IPS-18a (cell line): ENCODE measurements at regions not wholly inside any gene's neighbourhood (a gene's known extent, or its start where the extent isn't known, plus 50 kb on each side); places are given as distances from the start of the nearest gene placed in this dataset.

Experiments used
- H3K27ac ChIP-seq: one replicate; pipeline ENCODE4 v1.5.1; 2013; ENCODE audit warnings: low read length
- H3K27me3 ChIP-seq: one replicate; pipeline ENCODE4 v1.6.1; 2013; ENCODE audit warnings: mild to moderate bottlenecking, low read length; ENCODE audit not compliant: control insufficient read depth, insufficient read depth
- H3K36me3 ChIP-seq: one replicate; pipeline ENCODE4 v1.6.1; 2013; ENCODE audit warnings: low read depth, low read length; ENCODE audit not compliant: control insufficient read depth
- H3K4me1 ChIP-seq: one replicate; pipeline ENCODE4 v1.6.1; 2013; ENCODE audit warnings: low read depth, low read length; ENCODE audit not compliant: control insufficient read depth
- H3K4me3 ChIP-seq: one replicate; pipeline ENCODE4 v1.5.1; 2013; ENCODE audit warnings: low read length
- H3K9ac ChIP-seq: one replicate; pipeline ENCODE4 v1.6.1; 2013; ENCODE audit warnings: mild to moderate bottlenecking, low read length, moderate library complexity
- H3K9me3 ChIP-seq: one replicate; pipeline ENCODE4 v1.6.1; 2013; ENCODE audit warnings: low read depth, low read length; ENCODE audit not compliant: control insufficient read depth

DNA sequence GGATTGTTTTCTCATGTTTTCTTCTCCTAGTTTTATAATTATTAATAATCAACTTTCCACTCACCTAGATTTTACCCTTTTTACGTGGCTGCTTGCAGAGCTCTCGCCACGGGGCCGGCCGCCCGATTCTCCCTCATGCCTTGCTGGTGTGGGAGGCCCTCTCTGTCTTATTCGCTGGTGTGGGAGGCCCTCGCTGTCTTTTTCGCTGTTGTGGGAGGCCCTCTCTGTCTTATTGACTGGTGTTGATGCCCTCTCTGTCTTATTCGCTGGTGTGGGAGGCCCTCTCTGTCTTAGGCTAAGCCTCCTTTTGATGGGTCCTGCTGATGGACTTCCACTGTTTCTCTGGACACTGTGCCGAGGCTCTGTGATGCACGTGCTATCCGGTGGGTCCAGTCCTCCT is 161.3 kb upstream of the IRX2 start:
- Histone ChIP-seq H3K4me1 (peaks cover 23% of the 10 kb centered on the region), H3K4me3 (no peak overlapping the region), H3K36me3 (no peaks in the 10 kb centered on the region), H3K27me3 (no peaks in the 10 kb centered on the region), H3K27ac (no peak overlapping the region), H3K9me3 (no peaks in the 10 kb centered on the region), H3K9ac (no peak overlapping the region)

DNA sequence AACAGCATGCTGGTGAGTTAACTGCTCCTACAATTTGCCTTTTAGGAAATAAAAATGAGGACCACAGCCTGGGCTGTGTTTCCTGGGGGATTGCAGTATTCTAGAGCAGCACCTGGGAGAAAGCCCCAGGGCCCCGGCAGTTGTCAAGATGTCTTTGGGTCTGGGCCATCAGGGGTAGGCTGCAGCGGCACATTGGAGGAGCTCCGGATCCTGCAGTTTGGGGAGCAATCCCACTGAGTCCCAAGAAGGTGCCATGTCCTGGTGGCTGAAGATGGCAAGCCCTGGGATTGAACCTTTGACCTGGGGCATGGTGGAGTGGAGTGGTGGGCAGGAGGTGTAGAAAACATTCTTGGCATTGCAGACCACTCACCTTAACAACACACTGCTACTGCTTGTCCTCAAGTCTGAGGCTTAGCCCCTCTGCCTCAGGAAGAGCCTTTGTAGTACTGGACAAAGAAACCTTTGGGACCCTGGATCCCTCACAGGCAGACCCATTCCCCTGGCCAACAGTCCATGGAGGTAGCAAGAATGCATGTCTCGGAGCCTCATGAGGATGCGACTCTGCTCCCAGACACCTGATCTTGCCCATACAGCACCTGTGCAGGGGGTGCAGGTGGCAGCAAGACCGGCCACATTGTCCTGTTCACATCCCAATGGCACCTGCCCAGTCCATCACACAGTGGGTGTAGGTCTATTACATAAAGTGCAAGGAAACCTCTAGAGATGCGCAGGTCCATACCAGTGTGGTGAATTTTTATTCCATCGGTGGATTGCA is 159.1 kb upstream of the IRX2 start:
- no peak overlapping the region for H3K9ac ChIP-seq
- no peak overlapping the region for H3K27ac ChIP-seq
- no peaks in the 10 kb centered on the region for H3K36me3 ChIP-seq
- H3K4me1 ChIP-seq: peaks cover 16% of the 10 kb centered on the region
- H3K4me3 ChIP-seq: no peak overlapping the region
- no peaks in the 10 kb centered on the region for H3K9me3 ChIP-seq
- no peaks in the 10 kb centered on the region for H3K27me3 ChIP-seq

DNA sequence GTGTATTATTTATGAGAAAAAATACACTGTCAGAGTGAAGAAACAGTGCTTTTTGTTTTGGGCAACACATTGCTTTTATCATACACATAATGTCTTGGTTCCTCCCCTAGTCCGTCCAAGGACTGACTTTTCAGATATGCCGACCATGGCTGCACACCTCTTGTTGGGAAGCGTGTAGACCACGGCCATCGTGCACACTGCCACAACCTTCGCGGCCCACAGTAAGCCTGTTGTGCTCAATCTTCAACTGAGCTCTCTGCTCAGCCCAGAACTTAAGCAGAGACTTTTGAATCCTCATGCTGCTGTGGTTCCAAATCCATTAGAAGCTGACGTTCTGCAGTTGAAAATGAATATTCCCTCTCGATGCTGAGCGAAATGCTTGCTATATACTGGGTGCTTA is 157.6 kb upstream of the IRX2 start:
- Histone ChIP-seq H3K27me3 (no peaks in the 10 kb centered on the region), H3K9me3 (no peaks in the 10 kb centered on the region)

DNA sequence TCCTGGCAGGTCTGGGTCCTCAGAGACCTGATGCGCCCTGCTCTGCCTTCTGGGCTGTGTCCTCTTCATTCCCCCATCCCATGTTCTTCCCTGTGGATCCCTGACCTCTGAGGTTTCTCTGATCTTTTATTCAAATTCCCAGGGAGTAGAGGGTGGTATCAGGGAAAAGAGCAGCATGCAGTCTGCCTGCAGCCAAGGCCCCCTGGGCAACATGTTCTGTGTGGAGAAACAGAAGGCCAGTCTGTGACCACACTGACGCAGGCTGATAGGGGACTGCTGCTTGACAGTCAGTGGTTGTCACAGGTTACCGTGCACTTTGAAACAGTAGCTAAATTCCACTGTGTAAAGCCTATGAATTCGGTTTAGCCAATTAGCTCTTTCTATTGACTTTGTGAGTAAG is 156.6 kb upstream of the IRX2 start:
- no peaks in the 10 kb centered on the region for H3K36me3 ChIP-seq
- no peaks in the 10 kb centered on the region for H3K27me3 ChIP-seq
- H3K4me3 ChIP-seq: no peak overlapping the region
- H3K4me1 ChIP-seq: no peaks in the 10 kb centered on the region
- no peak overlapping the region for H3K27ac ChIP-seq
- H3K9ac ChIP-seq: no peak overlapping the region
- H3K9me3 ChIP-seq: no peaks in the 10 kb centered on the region

More for the DNA sequence above, 157.6 kb upstream of the IRX2 start:
- H3K27ac ChIP-seq: no peak overlapping the region
- no peak overlapping the region for H3K4me3 ChIP-seq
- no peak overlapping the region for H3K9ac ChIP-seq
- no peaks in the 10 kb centered on the region for H3K36me3 ChIP-seq
- peaks cover 2% of the 10 kb centered on the region for H3K4me1 ChIP-seq

GRCh38 chr5:2906302-2907090 is 155.0 kb upstream of the IRX2 start:
- no peak overlapping the region for H3K27ac ChIP-seq
- no peaks in the 10 kb centered on the region for H3K27me3 ChIP-seq
- no peak overlapping the region for H3K4me3 ChIP-seq
- H3K9me3 ChIP-seq: no peaks in the 10 kb centered on the region
- H3K4me1 ChIP-seq: peaks cover 3% of the 10 kb centered on the region
- no peak overlapping the region for H3K9ac ChIP-seq
- no peaks in the 10 kb centered on the region for H3K36me3 ChIP-seq

DNA sequence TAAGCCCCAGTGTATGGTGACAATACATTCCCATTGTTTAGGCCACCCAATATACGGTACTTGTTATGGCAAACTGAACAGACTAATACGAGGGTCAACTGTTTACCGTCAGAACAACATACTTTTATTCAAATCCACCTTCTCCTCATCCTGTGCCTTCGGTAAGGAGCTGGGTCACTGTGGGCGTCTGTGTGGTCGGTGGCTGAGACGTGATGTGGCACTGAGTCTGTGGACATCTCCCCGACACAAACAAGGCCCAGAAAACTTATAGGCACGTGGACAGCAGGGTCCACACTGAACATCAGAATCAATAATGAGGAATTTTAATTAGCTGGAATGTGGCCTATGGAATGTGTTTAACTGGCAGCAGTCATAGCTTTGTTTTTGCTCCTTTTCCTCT is 154.3 kb upstream of the IRX2 start:
- no peaks in the 10 kb centered on the region for H3K9me3 ChIP-seq
- peaks cover 3% of the 10 kb centered on the region for H3K4me1 ChIP-seq
- H3K27ac ChIP-seq: no peak overlapping the region
- no peak overlapping the region for H3K4me3 ChIP-seq
- no peaks in the 10 kb centered on the region for H3K36me3 ChIP-seq
- H3K27me3 ChIP-seq: no peaks in the 10 kb centered on the region
- H3K9ac ChIP-seq: no peak overlapping the region

GRCh38 chr5:2904956-2905355 is 153.5 kb upstream of the IRX2 start:
- Histone ChIP-seq H3K27me3 (no peaks in the 10 kb centered on the region), H3K4me3 (no peak overlapping the region), H3K9me3 (no peaks in the 10 kb centered on the region), H3K4me1 (peaks cover 3% of the 10 kb centered on the region), H3K36me3 (no peaks in the 10 kb centered on the region), H3K27ac (no peak overlapping the region), H3K9ac (no peak overlapping the region)

DNA sequence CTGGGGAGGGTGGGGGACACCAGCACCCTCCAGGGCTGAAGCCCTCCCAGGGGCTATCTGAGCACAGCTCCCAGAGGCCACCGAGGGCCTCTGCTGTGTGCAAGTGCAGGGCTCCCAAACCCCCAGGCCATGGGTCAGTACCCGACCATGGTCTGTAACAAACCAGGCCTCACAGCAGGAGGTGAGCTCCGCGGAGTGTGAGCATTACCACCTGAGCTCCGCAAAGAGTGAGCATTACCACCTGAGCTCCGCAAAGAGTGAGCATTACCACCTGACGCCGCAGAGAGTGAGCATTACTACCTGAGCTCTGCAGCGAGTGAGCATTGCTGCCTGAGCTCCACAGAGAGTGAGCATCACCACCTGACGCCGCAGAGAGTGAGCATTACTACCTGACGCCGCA is 152.9 kb upstream of the IRX2 start:
- H3K9ac ChIP-seq: no peak overlapping the region
- H3K27me3 ChIP-seq: no peaks in the 10 kb centered on the region
- H3K4me1 ChIP-seq: peaks cover 3% of the 10 kb centered on the region
- no peaks in the 10 kb centered on the region for H3K36me3 ChIP-seq
- H3K4me3 ChIP-seq: no peak overlapping the region
- no peak overlapping the region for H3K27ac ChIP-seq
- no peaks in the 10 kb centered on the region for H3K9me3 ChIP-seq

DNA sequence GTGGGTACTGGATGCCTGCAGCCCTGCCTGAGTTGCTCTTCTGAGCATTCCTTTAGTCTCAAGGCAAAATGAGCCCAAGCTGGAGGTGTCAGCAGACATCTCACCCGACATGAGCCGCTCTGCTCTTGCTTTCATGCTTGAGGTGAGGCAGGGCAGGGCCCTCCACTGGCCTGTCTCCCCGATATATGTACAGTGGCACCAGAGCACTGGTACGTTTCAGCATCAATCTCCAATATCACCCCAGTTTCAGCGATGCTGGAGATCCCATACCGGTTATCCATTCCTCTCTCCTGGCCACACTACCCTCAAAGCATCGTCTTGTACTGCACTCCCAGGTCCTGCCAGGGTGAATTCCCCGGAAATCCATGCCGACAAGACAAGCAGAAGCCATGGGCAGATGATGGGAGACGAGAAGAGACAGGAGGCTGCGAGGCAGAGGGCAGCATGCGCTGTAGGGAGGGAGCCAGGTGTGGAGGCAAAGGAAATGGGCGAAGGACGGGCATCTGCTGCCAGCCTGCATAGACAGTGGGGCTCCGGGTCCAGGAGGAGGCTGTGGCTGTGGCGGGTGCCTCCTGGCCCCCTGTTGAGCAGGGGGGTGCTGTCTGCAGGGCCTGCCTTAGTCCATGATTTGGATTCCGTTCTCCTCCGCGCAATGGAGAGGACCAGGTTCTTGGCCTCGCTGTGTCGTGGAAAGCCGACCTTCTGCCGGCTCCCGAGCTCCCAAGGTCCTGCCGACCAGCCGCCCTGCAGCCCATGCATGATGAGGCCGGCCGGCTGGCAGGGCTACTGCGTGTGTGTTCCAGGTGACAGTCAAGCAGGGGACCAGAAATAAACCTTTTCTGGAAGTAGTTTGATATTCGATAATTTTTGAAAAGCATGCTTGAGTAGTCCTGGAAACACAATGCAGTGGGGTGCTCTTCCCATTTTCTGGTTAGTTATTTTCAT is 152.2 kb upstream of the IRX2 start:
- no peak overlapping the region for H3K4me3 ChIP-seq
- no peaks in the 10 kb centered on the region for H3K27me3 ChIP-seq
- peaks cover 3% of the 10 kb centered on the region for H3K4me1 ChIP-seq
- no peaks in the 10 kb centered on the region for H3K9me3 ChIP-seq
- no peak overlapping the region for H3K27ac ChIP-seq
- no peak overlapping the region for H3K9ac ChIP-seq
- no peaks in the 10 kb centered on the region for H3K36me3 ChIP-seq

GRCh38 chr5:2902742-2903297 is 151.3 kb upstream of the IRX2 start:
- H3K27me3 ChIP-seq: no peaks in the 10 kb centered on the region
- H3K27ac ChIP-seq: no peak overlapping the region
- no peak overlapping the region for H3K9ac ChIP-seq
- H3K4me1 ChIP-seq: peaks cover 3% of the 10 kb centered on the region
- no peaks in the 10 kb centered on the region for H3K9me3 ChIP-seq
- no peak overlapping the region for H3K4me3 ChIP-seq
- no peaks in the 10 kb centered on the region for H3K36me3 ChIP-seq

DNA sequence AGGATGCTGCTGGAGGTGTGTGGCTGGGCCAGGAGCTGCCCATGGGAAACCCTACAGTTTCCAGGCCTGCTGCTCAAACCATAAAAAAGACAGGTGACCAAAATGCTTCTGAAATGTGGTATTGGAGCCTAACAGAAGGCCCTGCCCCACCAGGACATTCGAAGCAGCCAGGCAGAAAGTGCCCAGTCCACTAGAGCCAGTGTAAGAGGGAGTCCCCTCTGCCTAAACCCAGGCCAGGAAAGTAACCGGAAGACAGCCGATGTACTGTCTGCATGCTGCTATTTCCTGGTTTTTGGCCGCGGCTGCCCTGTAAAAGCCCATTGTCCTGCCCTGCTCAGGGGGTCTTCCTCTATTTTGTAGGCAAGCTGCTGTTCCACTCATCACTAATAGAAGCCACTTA is 150.7 kb upstream of the IRX2 start:
- Histone ChIP-seq H3K4me1 (peaks cover 3% of the 10 kb centered on the region), H3K9me3 (no peaks in the 10 kb centered on the region), H3K36me3 (no peaks in the 10 kb centered on the region), H3K27me3 (no peaks in the 10 kb centered on the region), H3K4me3 (no peak overlapping the region), H3K9ac (no peak overlapping the region), H3K27ac (no peak overlapping the region)
